HepG2 (cell line): ENCODE measurements at regions not wholly inside any gene's neighbourhood (a gene's known extent, or its start where the extent isn't known, plus 50 kb on each side); places are given as distances from the start of the nearest gene placed in this dataset.

Source experiments
- ATAC-seq: fragments of 200-7000 bp; cut with Tn5 transposase; 3 replicates; pipeline ENCODE4 v1.9.1; 2020; ENCODE audit warnings: mild to moderate bottlenecking, moderate library complexity
- BruUV-seq: library from RNA; stranded (reverse); fragments of 400-500 nt; replicated peaks from 2 replicates; lab custom pipeline; 2021; lab: Mats Ljungman, UMichigan
- CTCF ChIA-PET: fragments of 300-600 bp; formaldehyde crosslinking; extraction: SDS; loops from one replicate; lab custom pipeline; 2021; ENCODE audit warnings: low total read pairs, inconsistent platforms, low intra/inter-chr PET ratio; lab: Yijun Ruan, JAX
- POLR2A ChIA-PET: fragments of 350-600 bp; sonication (Branson Sonifier 250); formaldehyde crosslinking; loops from one replicate; lab custom pipeline; 2020; ENCODE audit warnings: antibody characterized with exemption, inconsistent platforms; lab: Yijun Ruan, JAX
- DNase-seq: peaks from one replicate; pipeline ENCODE4 v3.0.0-alpha.2; 2015; ENCODE audit warnings: low spot score
- FAIRE-seq: peaks from 3 replicates; lab custom pipeline; 2011; peaks lifted over from hg19 to GRCh38; lab: Jason Lieb, UNC
- H2AFZ ChIP-seq: one replicate; pipeline ENCODE4 v1.6.1; 2011; ENCODE audit warnings: low read length, inconsistent platforms
- H3K27ac ChIP-seq: fragments of 300-600 bp; 3 replicates; pipeline ENCODE4 v1.8.0; 2011; ENCODE audit warnings: mixed run types, mild to moderate bottlenecking, mixed read lengths, low read length, inconsistent platforms; ENCODE audit not compliant: insufficient read depth; ENCODE audit errors: extremely low read length
- H3K27me3 ChIP-seq, 2 experiments: fragments of 200-600 bp in 1 of 2; 2 replicates in 1 of 2; 3 replicates in 1 of 2; pipeline versions ENCODE4 v1.6.0 to v1.8.0; 2011; ENCODE audit warnings: low read length in 2 of 2, mild to moderate bottlenecking in 2 of 2, moderate library complexity in 2 of 2, inconsistent platforms in 1 of 2; ENCODE audit not compliant: insufficient read depth in 2 of 2, control insufficient read depth in 1 of 2
- H3K36me3 ChIP-seq, 2 experiments: fragments of 200-600 bp in 1 of 2; replicated peaks in 1 of 2; 2 replicates in 1 of 2; 3 replicates in 1 of 2; pipeline versions ENCODE4 v1.5.1 to v1.8.0; 2011; ENCODE audit warnings: low read length in 2 of 2, inconsistent platforms in 1 of 2; ENCODE audit not compliant: insufficient read depth in 2 of 2, control insufficient read depth in 1 of 2
- H3K4me1 ChIP-seq: 2 replicates; pipeline ENCODE4 v1.5.1; 2012; ENCODE audit warnings: low read length, inconsistent platforms; ENCODE audit not compliant: insufficient read depth
- H3K4me2 ChIP-seq: 2 replicates; pipeline ENCODE4 v1.6.0; 2011; ENCODE audit warnings: low read depth, low read length, inconsistent platforms
- H3K4me3 ChIP-seq, 3 experiments: fragments of 200-600 bp in 1 of 3; sonication (generic), shearing (Covaris generic) in 1 of 3; replicated peaks in 1 of 3; 2 replicates each; pipeline ENCODE4 v1.5.1; 2011 to 2016; ENCODE audit warnings: low read length in 3 of 3, inconsistent platforms in 2 of 3, low read depth in 2 of 3, mild to moderate bottlenecking in 2 of 3, control low read depth in 1 of 3, mixed read lengths in 1 of 3; ENCODE audit not compliant: insufficient read depth in 1 of 3
- H3K79me2 ChIP-seq: one replicate; pipeline ENCODE4 v1.6.1; 2011; ENCODE audit warnings: low read length, inconsistent platforms; ENCODE audit not compliant: insufficient read depth
- H3K9ac ChIP-seq: 2 replicates; pipeline ENCODE4 v1.6.0; 2011; ENCODE audit warnings: mild to moderate bottlenecking, low read depth, low read length, inconsistent platforms; ENCODE audit not compliant: insufficient read depth
- H3K9me3 ChIP-seq: 2 replicates; pipeline ENCODE4 v1.5.1; 2012; ENCODE audit warnings: mild to moderate bottlenecking, low read length
- H4K20me1 ChIP-seq: 2 replicates; pipeline ENCODE4 v1.6.0; 2011; ENCODE audit warnings: inconsistent platforms, mild to moderate bottlenecking, low read length, moderate library complexity; ENCODE audit not compliant: insufficient read depth
- STAG1 ChIP-seq: sonication (generic); formaldehyde crosslinking; IDR thresholded peaks from 2 replicates; pipeline ENCODE4 v1.4.0; 2020; ENCODE audit warnings: missing genetic modification reagents
- ZNF569 ChIP-seq: sonication (generic); formaldehyde crosslinking; IDR thresholded peaks from 2 replicates; pipeline ENCODE4 v1.5.0; 2020; ENCODE audit warnings: mild to moderate bottlenecking, missing genetic modification reagents, moderate library complexity, borderline replicate concordance
- ZNF629 ChIP-seq: sonication (generic); formaldehyde crosslinking; conservative IDR thresholded peaks from 2 replicates; pipeline ENCODE4 v1.5.0; 2020; ENCODE audit warnings: missing genetic modification reagents
- WGBS: methylation state at CpG from one replicate; pipeline ENCODE4 v1.1.6; 2017; ENCODE audit warnings: low lambda C conversion rate; 5-methylcytosine and 5-hydroxymethylcytosine counted together
- in situ Hi-C: cut with HindIII; loops from 2 replicates; pipeline ENCODE4 v1.10.0; 2017; ENCODE audit warnings: low pct_unique_long_range_greater_than_20kb; ENCODE audit not compliant: extremely low pct_ligation_motif_present
- intact Hi-C: fragments of 100-400 bp; cut with micrococcal nuclease; formaldehyde crosslinking; loops from one replicate; pipeline ENCODE4 v1.10.0; 2022; ENCODE audit not compliant: unreplicated experiment
- TF ChIP-seq, protein P1 (sequence below): sonication (generic); formaldehyde crosslinking; IDR thresholded peaks from 2 replicates; pipeline ENCODE4 v1.4.0; 2020; ENCODE audit warnings: missing genetic modification reagents, borderline replicate concordance

DNA sequence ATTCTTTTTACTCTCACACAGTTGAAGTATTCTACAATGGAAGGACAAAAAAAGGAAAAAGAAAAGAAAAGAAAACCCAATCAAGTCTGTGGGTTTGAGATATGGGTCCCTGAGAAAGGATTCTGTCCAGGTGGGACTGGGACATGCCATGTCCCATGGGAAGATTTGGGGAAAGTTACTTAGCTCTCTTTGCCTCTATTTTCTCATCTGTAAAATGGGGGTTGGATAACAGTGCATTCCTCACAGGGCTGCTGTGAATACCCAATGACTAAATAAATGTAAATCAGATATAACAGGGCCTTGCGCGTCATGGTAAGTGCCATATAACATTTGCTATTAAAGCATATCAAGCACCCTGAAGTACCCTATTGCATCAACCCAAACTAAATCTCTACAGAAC, 105.7 kb downstream of the CPN2 start:
- Histone ChIP-seq H4K20me1 (no peaks in the 10 kb centered on the region), H3K9ac (no peak overlapping the region), H3K4me1 (peaks cover 45% of the 10 kb centered on the region), H3K79me2 (no peaks in the 10 kb centered on the region), H2AFZ (no peak overlapping the region), H3K27ac (no peak overlapping the region), H3K27me3 (peaks cover 5 to 29% of the 10 kb centered on the region in 2 experiments), H3K36me3 (no peaks in the 10 kb centered on the region), H3K4me2 (no peak overlapping the region), H3K9me3 (no peaks in the 10 kb centered on the region), H3K4me3 (no peak overlapping the region)
- in situ Hi-C loops (no loop called here), intact Hi-C loops (no loop called here)
- no peak for FAIRE-seq
- no peak for ATAC-seq
- ChIA-PET POLR2A (no interaction called here), CTCF (no interaction called here)
- no peak for DNase-seq
- TF ChIP-seq ZNF569 (CRISPR knock-in tag) (no peak), ZNF629 (CRISPR knock-in tag) (peak; percentile 52)
- 94% methylated on average over 2 of the region's 2 CpGs for WGBS
- no TSS peak for BruUV-seq

GRCh38 chr3:194245975-194246561, 105.1 kb downstream of the CPN2 start:
- Histone ChIP-seq H3K9me3 (no peaks in the 10 kb centered on the region), H4K20me1 (no peaks in the 10 kb centered on the region), H3K9ac (no peak overlapping the region), H3K36me3 (no peaks in the 10 kb centered on the region), H3K79me2 (no peaks in the 10 kb centered on the region), H2AFZ (no peak overlapping the region), H3K27me3 (peaks cover 5 to 35% of the 10 kb centered on the region in 2 experiments), H3K4me3 (no peak overlapping the region), H3K4me1 (peaks cover 51% of the 10 kb centered on the region), H3K4me2 (no peak overlapping the region), H3K27ac (no peak overlapping the region)
- no peak for FAIRE-seq
- intact Hi-C loops (no loop called here), in situ Hi-C loops (no loop called here)
- no peak for ATAC-seq
- CTCF ChIA-PET = no interaction called here
- TF ChIP-seq STAG1 (CRISPR knock-in tag) = 0 out of 2 replicates have a peak, but pooled peaks have one; percentile 3
- TF ChIP-seq, protein P1, sequence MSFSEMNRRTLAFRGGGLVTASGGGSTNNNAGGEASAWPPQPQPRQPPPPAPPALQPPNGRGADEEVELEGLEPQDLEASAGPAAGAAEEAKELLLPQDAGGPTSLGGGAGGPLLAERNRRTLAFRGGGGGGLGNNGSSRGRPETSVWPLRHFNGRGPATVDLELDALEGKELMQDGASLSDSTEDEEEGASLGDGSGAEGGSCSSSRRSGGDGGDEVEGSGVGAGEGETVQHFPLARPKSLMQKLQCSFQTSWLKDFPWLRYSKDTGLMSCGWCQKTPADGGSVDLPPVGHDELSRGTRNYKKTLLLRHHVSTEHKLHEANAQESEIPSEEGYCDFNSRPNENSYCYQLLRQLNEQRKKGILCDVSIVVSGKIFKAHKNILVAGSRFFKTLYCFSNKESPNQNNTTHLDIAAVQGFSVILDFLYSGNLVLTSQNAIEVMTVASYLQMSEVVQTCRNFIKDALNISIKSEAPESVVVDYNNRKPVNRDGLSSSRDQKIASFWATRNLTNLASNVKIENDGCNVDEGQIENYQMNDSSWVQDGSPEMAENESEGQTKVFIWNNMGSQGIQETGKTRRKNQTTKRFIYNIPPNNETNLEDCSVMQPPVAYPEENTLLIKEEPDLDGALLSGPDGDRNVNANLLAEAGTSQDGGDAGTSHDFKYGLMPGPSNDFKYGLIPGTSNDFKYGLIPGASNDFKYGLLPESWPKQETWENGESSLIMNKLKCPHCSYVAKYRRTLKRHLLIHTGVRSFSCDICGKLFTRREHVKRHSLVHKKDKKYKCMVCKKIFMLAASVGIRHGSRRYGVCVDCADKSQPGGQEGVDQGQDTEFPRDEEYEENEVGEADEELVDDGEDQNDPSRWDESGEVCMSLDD (CRISPR knock-in tag) = no peak
- no TSS peak for BruUV-seq
- DNase-seq = no peak
- POLR2A ChIA-PET = no interaction called here
- WGBS = 13% methylated on average over 3 of the region's 4 CpGs
